GM23338 (cell line): ENCODE measurements at regions not wholly inside any gene's neighbourhood (a gene's known extent, or its start where the extent isn't known, plus 50 kb on each side); places are given as distances from the start of the nearest gene placed in this dataset.

Experiments used
- ATAC-seq: fragments of 200-7000 bp; cut with Tn5 transposase; 3 replicates; pipeline ENCODE4 v1.9.1; 2020
- DNase-seq: peaks from one replicate; pipeline ENCODE4 v3.0.0-alpha.2; 2015; ENCODE audit warnings: low spot score
- H2AFZ ChIP-seq: fragments of 200-600 bp; sonication (generic); 2 replicates; pipeline ENCODE4 v1.8.0; 2016; ENCODE audit warnings: antibody characterized with exemption, mild to moderate bottlenecking, moderate library complexity
- H3F3A ChIP-seq: fragments of 200-600 bp; sonication (generic); replicated peaks from 2 replicates; pipeline ENCODE4 v1.8.0; 2017; ENCODE audit warnings: antibody characterized with exemption, mixed run types, low read depth
- H3K27ac ChIP-seq: fragments of 200-600 bp; sonication (generic); 2 replicates; pipeline ENCODE4 v1.6.1; 2016; ENCODE audit warnings: low read depth
- H3K27me3 ChIP-seq: fragments of 200-600 bp; sonication (generic); 2 replicates; pipeline ENCODE4 v1.8.0; 2016; ENCODE audit warnings: mild to moderate bottlenecking, mixed run types, moderate library complexity; ENCODE audit not compliant: insufficient read depth
- H3K36me3 ChIP-seq: fragments of 200-600 bp; sonication (generic); 2 replicates; pipeline ENCODE4 v1.8.0; 2016; ENCODE audit warnings: mild to moderate bottlenecking; ENCODE audit not compliant: insufficient read depth
- H3K4me1 ChIP-seq: fragments of 200-600 bp; sonication (generic); 2 replicates; pipeline ENCODE4 v1.8.0; 2016; ENCODE audit warnings: mild to moderate bottlenecking, moderate library complexity; ENCODE audit not compliant: insufficient read depth
- H3K4me2 ChIP-seq: fragments of 200-600 bp; sonication (generic); 2 replicates; pipeline ENCODE4 v1.7.1; 2017; ENCODE audit warnings: mixed run types
- H3K4me3 ChIP-seq: fragments of 200-600 bp; sonication (generic); 2 replicates; pipeline ENCODE4 v1.6.1; 2016; ENCODE audit warnings: mixed run types
- H3K79me2 ChIP-seq: fragments of 200-600 bp; sonication (generic); replicated peaks from 2 replicates; pipeline ENCODE4 v1.8.0; 2017; ENCODE audit warnings: mild to moderate bottlenecking; ENCODE audit not compliant: insufficient read depth
- H3K9me2 ChIP-seq: fragments of 200-600 bp; sonication (generic); 2 replicates; pipeline ENCODE4 v1.8.0; 2017; ENCODE audit not compliant: insufficient read depth
- H4K20me1 ChIP-seq: fragments of 200-600 bp; sonication (generic); replicated peaks from 2 replicates; pipeline ENCODE4 v1.8.0; 2017; ENCODE audit warnings: mild to moderate bottlenecking; ENCODE audit not compliant: insufficient read depth
- H3K27ac Mint-ChIP-seq: 2 replicates; pipeline ENCODE4 v1.8.0; 2020; ENCODE audit warnings: inconsistent platforms, mild to moderate bottlenecking, moderate library complexity, mixed read lengths
- H3K27me3 Mint-ChIP-seq: 3 replicates; pipeline ENCODE4 v1.8.0; 2022; ENCODE audit warnings: low read depth, mild to moderate bottlenecking, moderate library complexity, mixed read lengths, inconsistent platforms; ENCODE audit not compliant: insufficient read depth, poor library complexity
- H3K36me3 Mint-ChIP-seq: 3 replicates; pipeline ENCODE4 v1.8.0; 2021; ENCODE audit warnings: low read depth, mild to moderate bottlenecking, inconsistent platforms, moderate library complexity, mixed read lengths
- H3K4me1 Mint-ChIP-seq: 3 replicates; pipeline ENCODE4 v1.8.0; 2020; ENCODE audit warnings: mild to moderate bottlenecking, inconsistent platforms, mixed read lengths
- H3K4me3 Mint-ChIP-seq: 3 replicates; pipeline ENCODE4 v1.8.0; 2021; ENCODE audit warnings: moderate library complexity, mild to moderate bottlenecking, inconsistent platforms, mixed read lengths
- H3K9me3 Mint-ChIP-seq: 3 replicates; pipeline ENCODE4 v1.8.0; 2020; ENCODE audit warnings: moderate library complexity, mild to moderate bottlenecking, inconsistent platforms, mixed read lengths
- CREB1 ChIP-seq: fragments of 250-450 bp; sonication (Bioruptor Pico); IDR thresholded peaks from 2 replicates; pipeline ENCODE4 v1.5.0; 2020; ENCODE audit warnings: low read depth, mild to moderate bottlenecking, moderate library complexity
- CTCF ChIP-seq, 2 experiments: fragments of 200-600 bp in 1 of 2; sonication (generic) in 1 of 2; conservative IDR thresholded peaks; 2 replicates each; pipeline versions ENCODE4 v1.5.1 to v1.6.1; 2016 to 2017; ENCODE audit warnings: antibody characterized with exemption in 2 of 2, low read depth in 2 of 2, mild to moderate bottlenecking in 2 of 2, moderate library complexity in 1 of 2
- EZH2 ChIP-seq: fragments of 200-600 bp; sonication (generic); IDR thresholded peaks from one replicate; pipeline ENCODE4 v1.8.0; 2017; ENCODE audit warnings: antibody characterized with exemption, mild to moderate bottlenecking, low read depth; ENCODE audit not compliant: unreplicated experiment
- EZH2phosphoT487 ChIP-seq: fragments of 200-600 bp; sonication (generic); IDR thresholded peaks from one replicate; pipeline ENCODE4 v1.8.1; 2018; ENCODE audit warnings: antibody characterized with exemption; ENCODE audit not compliant: unreplicated experiment
- POLR2AphosphoS5 ChIP-seq: IDR thresholded peaks from 2 replicates; pipeline ENCODE4 v1.6.1; 2016; ENCODE audit warnings: antibody characterized with exemption, low read depth
- STAT1 ChIP-seq: IDR thresholded peaks from one replicate; pipeline ENCODE4 v1.6.1; 2016; ENCODE audit warnings: antibody characterized with exemption; ENCODE audit not compliant: unreplicated experiment
- ZNF114 ChIP-seq: fragments of 250-450 bp; sonication (Bioruptor Pico); IDR thresholded peaks from 2 replicates; pipeline ENCODE4 v1.5.0; 2020; ENCODE audit warnings: mild to moderate bottlenecking, moderate library complexity
- ZNF331 ChIP-seq: fragments of 250-450 bp; sonication (Bioruptor Pico); IDR thresholded peaks from 2 replicates; pipeline ENCODE4 v1.5.0; 2020; ENCODE audit warnings: low read depth, mild to moderate bottlenecking, moderate library complexity
- TF ChIP-seq, protein P1 (sequence below): IDR thresholded peaks from one replicate; pipeline ENCODE4 v1.6.1; 2018; ENCODE audit warnings: antibody characterized with exemption; ENCODE audit not compliant: unreplicated experiment
- TF ChIP-seq, protein P2 (sequence below): IDR thresholded peaks from 2 replicates; pipeline ENCODE4 v1.6.1; 2016; ENCODE audit warnings: antibody characterized with exemption

GRCh38 chr2:35864141-35864540 lies 491.4 kb upstream of the CRIM1 start:
- H3K4me1 ChIP-seq: no peaks in the 10 kb centered on the region
- H3K4me2 ChIP-seq: no peak overlapping the region
- no peak for DNase-seq
- no peaks in the 10 kb centered on the region for H3K27me3 Mint-ChIP-seq
- no peaks in the 10 kb centered on the region for H3K27me3 ChIP-seq
- no peaks in the 10 kb centered on the region; the same call in 1 of the 2 replicates for H3K9me2 ChIP-seq
- H4K20me1 ChIP-seq: no peaks in the 10 kb centered on the region
- H2AFZ ChIP-seq: no peak overlapping the region
- H3K36me3 ChIP-seq: no peaks in the 10 kb centered on the region
- no peaks in the 10 kb centered on the region for H3K4me1 Mint-ChIP-seq
- no peak overlapping the region for H3K27ac ChIP-seq
- TF ChIP-seq STAT1 (no peak), POLR2AphosphoS5 (no peak), EZH2 (no peak), ZNF331 (CRISPR knock-in tag) (no peak), CREB1 (no peak), ZNF114 (CRISPR knock-in tag) (no peak), CTCF (conservative IDR thresholded peaks at IDR 0.05; ENCODE audit: low read depth in 2 of 2) (no peak), EZH2phosphoT487 (no peak)
- TF ChIP-seq, protein P1, sequence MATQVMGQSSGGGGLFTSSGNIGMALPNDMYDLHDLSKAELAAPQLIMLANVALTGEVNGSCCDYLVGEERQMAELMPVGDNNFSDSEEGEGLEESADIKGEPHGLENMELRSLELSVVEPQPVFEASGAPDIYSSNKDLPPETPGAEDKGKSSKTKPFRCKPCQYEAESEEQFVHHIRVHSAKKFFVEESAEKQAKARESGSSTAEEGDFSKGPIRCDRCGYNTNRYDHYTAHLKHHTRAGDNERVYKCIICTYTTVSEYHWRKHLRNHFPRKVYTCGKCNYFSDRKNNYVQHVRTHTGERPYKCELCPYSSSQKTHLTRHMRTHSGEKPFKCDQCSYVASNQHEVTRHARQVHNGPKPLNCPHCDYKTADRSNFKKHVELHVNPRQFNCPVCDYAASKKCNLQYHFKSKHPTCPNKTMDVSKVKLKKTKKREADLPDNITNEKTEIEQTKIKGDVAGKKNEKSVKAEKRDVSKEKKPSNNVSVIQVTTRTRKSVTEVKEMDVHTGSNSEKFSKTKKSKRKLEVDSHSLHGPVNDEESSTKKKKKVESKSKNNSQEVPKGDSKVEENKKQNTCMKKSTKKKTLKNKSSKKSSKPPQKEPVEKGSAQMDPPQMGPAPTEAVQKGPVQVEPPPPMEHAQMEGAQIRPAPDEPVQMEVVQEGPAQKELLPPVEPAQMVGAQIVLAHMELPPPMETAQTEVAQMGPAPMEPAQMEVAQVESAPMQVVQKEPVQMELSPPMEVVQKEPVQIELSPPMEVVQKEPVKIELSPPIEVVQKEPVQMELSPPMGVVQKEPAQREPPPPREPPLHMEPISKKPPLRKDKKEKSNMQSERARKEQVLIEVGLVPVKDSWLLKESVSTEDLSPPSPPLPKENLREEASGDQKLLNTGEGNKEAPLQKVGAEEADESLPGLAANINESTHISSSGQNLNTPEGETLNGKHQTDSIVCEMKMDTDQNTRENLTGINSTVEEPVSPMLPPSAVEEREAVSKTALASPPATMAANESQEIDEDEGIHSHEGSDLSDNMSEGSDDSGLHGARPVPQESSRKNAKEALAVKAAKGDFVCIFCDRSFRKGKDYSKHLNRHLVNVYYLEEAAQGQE: no peak
- TF ChIP-seq, protein P2, sequence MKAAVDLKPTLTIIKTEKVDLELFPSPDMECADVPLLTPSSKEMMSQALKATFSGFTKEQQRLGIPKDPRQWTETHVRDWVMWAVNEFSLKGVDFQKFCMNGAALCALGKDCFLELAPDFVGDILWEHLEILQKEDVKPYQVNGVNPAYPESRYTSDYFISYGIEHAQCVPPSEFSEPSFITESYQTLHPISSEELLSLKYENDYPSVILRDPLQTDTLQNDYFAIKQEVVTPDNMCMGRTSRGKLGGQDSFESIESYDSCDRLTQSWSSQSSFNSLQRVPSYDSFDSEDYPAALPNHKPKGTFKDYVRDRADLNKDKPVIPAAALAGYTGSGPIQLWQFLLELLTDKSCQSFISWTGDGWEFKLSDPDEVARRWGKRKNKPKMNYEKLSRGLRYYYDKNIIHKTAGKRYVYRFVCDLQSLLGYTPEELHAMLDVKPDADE: no peak
- no peak overlapping the region for H3K4me3 Mint-ChIP-seq
- no peaks in the 10 kb centered on the region for H3K36me3 Mint-ChIP-seq
- H3K9me3 Mint-ChIP-seq: peaks cover 3% of the 10 kb centered on the region; the same call in 1 of the 3 replicates
- no peak overlapping the region for H3K4me3 ChIP-seq
- no peaks in the 10 kb centered on the region for H3F3A ChIP-seq
- H3K79me2 ChIP-seq: no peaks in the 10 kb centered on the region
- no peak for ATAC-seq
- H3K27ac Mint-ChIP-seq: no peak overlapping the region

- no peaks in the 10 kb centered on the region for H3K79me2 ChIP-seq
- H3K27me3 Mint-ChIP-seq: no peaks in the 10 kb centered on the region
- peaks cover 13% of the 10 kb centered on the region for H3K9me2 ChIP-seq
- DNase-seq (no peak), ATAC-seq (no peak)
- no peak overlapping the region for H3K4me3 Mint-ChIP-seq
- H3K36me3 Mint-ChIP-seq: no peaks in the 10 kb centered on the region
- no peaks in the 10 kb centered on the region for H3K4me1 ChIP-seq
- H3K27me3 ChIP-seq: no peaks in the 10 kb centered on the region
- H3K27ac Mint-ChIP-seq: no peak overlapping the region
- no peaks in the 10 kb centered on the region for H3K9me3 Mint-ChIP-seq
- no peaks in the 10 kb centered on the region for H3F3A ChIP-seq
- no peaks in the 10 kb centered on the region for H3K36me3 ChIP-seq
- H2AFZ ChIP-seq: no peak overlapping the region
- H3K27ac ChIP-seq: no peak overlapping the region
- no peak overlapping the region for H3K4me2 ChIP-seq
- no peaks in the 10 kb centered on the region for H4K20me1 ChIP-seq
- H3K4me3 ChIP-seq: no peak overlapping the region
- H3K4me1 Mint-ChIP-seq: peaks cover 5% of the 10 kb centered on the region; the same call in 2 of the 3 replicates
- no peak for TF ChIP-seq POLR2AphosphoS5
Observed at GRCh38 chr2:35858216-35858615, 497.4 kb upstream of the CRIM1 start.
